Esophagus muscularis mucosa (tissue), 4 donors: ENCODE measurements at regions not wholly inside any gene's neighbourhood (a gene's known extent, or its start where the extent isn't known, plus 50 kb on each side); places are given as distances from the start of the nearest gene placed in this dataset.

Experiments used
- DNase-seq: peaks from one replicate; pipeline ENCODE4 v3.0.0-alpha.2; 2017; ENCODE audit errors: extremely low spot score
- H3K27ac ChIP-seq, 4 donors: fragments of 200-600 bp; sonication (generic); replicated peaks in 1 of 4; 1 replicate in 3 of 4; 2 replicates in 1 of 4; pipeline ENCODE4 v1.5.1; 2016 to 2019; ENCODE audit warnings: mild to moderate bottlenecking in 1 of 4
- H3K27me3 ChIP-seq, 4 donors: fragments of 200-600 bp; sonication (generic); one replicate each; pipeline versions ENCODE4 v1.5.1 to v1.6.0; 2016 to 2019
- H3K36me3 ChIP-seq, 4 donors: fragments of 200-600 bp; sonication (generic); one replicate each; pipeline ENCODE4 v1.5.1; 2016 to 2019
- H3K4me1 ChIP-seq, 4 donors: fragments of 200-600 bp; sonication (generic); one replicate each; pipeline ENCODE4 v1.5.1; 2016 to 2019
- H3K4me3 ChIP-seq, 4 donors: fragments of 200-600 bp; sonication (generic); 1 replicate in 2 of 4; 2 replicates in 2 of 4; pipeline ENCODE4 v1.5.1; 2016 to 2019; ENCODE audit warnings: mild to moderate bottlenecking in 4 of 4, moderate library complexity in 1 of 4
- H3K9me3 ChIP-seq, 4 donors: fragments of 200-600 bp; sonication (generic); 1 replicate in 3 of 4; 2 replicates in 1 of 4; pipeline ENCODE4 v1.5.1; 2016 to 2019
- CTCF ChIP-seq, 3 experiments: fragments of 200-600 bp in 2 of 3; fragments of 450-650 bp in 1 of 3; sonication (generic) in 2 of 3; IDR thresholded peaks; one replicate each; pipeline ENCODE4 v1.5.1; 2017 to 2019; ENCODE audit warnings: antibody characterized with exemption in 3 of 3, mild to moderate bottlenecking in 2 of 3, moderate library complexity in 1 of 3
- EP300 ChIP-seq: sonication (generic); formaldehyde crosslinking; IDR thresholded peaks from one replicate; pipeline ENCODE4 v1.6.1; 2017; ENCODE audit warnings: antibody characterized with exemption
- POLR2A ChIP-seq: fragments of 450-650 bp; IDR thresholded peaks from one replicate; pipeline ENCODE4 v1.6.1; 2017; ENCODE audit warnings: antibody characterized with exemption, moderate library complexity, mild to moderate bottlenecking, low read depth
- POLR2AphosphoS5 ChIP-seq, 2 donors: sonication (generic); formaldehyde crosslinking; IDR thresholded peaks; one replicate each; pipeline ENCODE4 v1.6.1; 2017; ENCODE audit warnings: antibody characterized with exemption in 2 of 2
- WGBS: methylation state at CpG from one replicate; pipeline ENCODE4 v1.1.5; 2018; 5-methylcytosine and 5-hydroxymethylcytosine counted together
- intact Hi-C: fragments of 100-400 bp; cut with DNase I; formaldehyde crosslinking; loops from one replicate; pipeline ENCODE4 v1.15.1; 2023

GRCh38 chr2:122610948-122611609 lies 855.6 kb downstream of the TSN start:
- DNase-seq = no peak
- H3K27me3 ChIP-seq = no peaks in the 10 kb centered on the region
- H3K27ac ChIP-seq = no peak overlapping the region
- TF ChIP-seq EP300 (no peak), POLR2A (no peak), POLR2AphosphoS5 (IDR thresholded peaks at IDR 0.05) (no peak), CTCF (IDR thresholded peaks at IDR 0.05) (no peak)
- intact Hi-C loops = no loop called here
- no peaks in the 10 kb centered on the region for H3K36me3 ChIP-seq
- H3K9me3 ChIP-seq = peaks cover 0 to 8% (median 2%) of the 10 kb centered on the region in 4 donors
- 94% methylated on average over 3 of the region's 3 CpGs for WGBS
- H3K4me1 ChIP-seq = no peaks in the 10 kb centered on the region
- H3K4me3 ChIP-seq = no peak overlapping the region

- H3K4me3 ChIP-seq = no peak overlapping the region
- no peak for DNase-seq
- no peaks in the 10 kb centered on the region for H3K4me1 ChIP-seq
- TF ChIP-seq POLR2AphosphoS5 (IDR thresholded peaks at IDR 0.05) (no peak), CTCF (IDR thresholded peaks at IDR 0.05) (no peak), EP300 (no peak), POLR2A (no peak)
- H3K27me3 ChIP-seq = no peaks in the 10 kb centered on the region
- H3K36me3 ChIP-seq = no peaks in the 10 kb centered on the region
- no peak overlapping the region for H3K27ac ChIP-seq
- 51% methylated on average over 3 of the region's 3 CpGs for WGBS
- intact Hi-C loops = no loop called here
- peaks cover 0 to 8% (median 0%) of the 10 kb centered on the region in 4 donors for H3K9me3 ChIP-seq
These were observed 867.5 kb downstream of the TSN start for GRCh38 chr2:122622934-122623333.

- TF ChIP-seq POLR2AphosphoS5 (IDR thresholded peaks at IDR 0.05) (no peak), CTCF (IDR thresholded peaks at IDR 0.05) (no peak), POLR2A (no peak), EP300 (no peak)
- intact Hi-C loops = no loop called here
- no peak for DNase-seq
- H3K27me3 ChIP-seq = no peaks in the 10 kb centered on the region
- H3K36me3 ChIP-seq = no peaks in the 10 kb centered on the region
- H3K4me1 ChIP-seq = no peaks in the 10 kb centered on the region
- H3K27ac ChIP-seq = no peak overlapping the region
- 58% methylated on average over 3 of the region's 3 CpGs for WGBS
- no peaks in the 10 kb centered on the region for H3K9me3 ChIP-seq
- no peak overlapping the region for H3K4me3 ChIP-seq
These were observed 871.9 kb downstream of the TSN start for GRCh38 chr2:122627388-122627787.

- H3K4me1 ChIP-seq = peaks cover 0 to 8% (median 2%) of the 10 kb centered on the region in 4 donors
- H3K27ac ChIP-seq = no peak overlapping the region
- TF ChIP-seq CTCF (IDR thresholded peaks at IDR 0.05) (no peak), POLR2A (no peak), POLR2AphosphoS5 (IDR thresholded peaks at IDR 0.05) (no peak), EP300 (no peak)
- no peaks in the 10 kb centered on the region for H3K36me3 ChIP-seq
- no peak for DNase-seq
- no peak overlapping the region for H3K4me3 ChIP-seq
- WGBS = 30% methylated on average over 1 of the region's 1 CpG
- no peaks in the 10 kb centered on the region for H3K27me3 ChIP-seq
- intact Hi-C loops = no loop called here
- H3K9me3 ChIP-seq = no peaks in the 10 kb centered on the region
These were observed 878.8 kb downstream of the TSN start for GRCh38 chr2:122634256-122634655.

- Histone ChIP-seq H3K4me3 (no peak overlapping the region), H3K9me3 (no peaks in the 10 kb centered on the region), H3K4me1 (peaks cover 0 to 8% (median 2%) of the 10 kb centered on the region in 4 donors), H3K27ac (no peak overlapping the region), H3K27me3 (no peaks in the 10 kb centered on the region), H3K36me3 (no peaks in the 10 kb centered on the region)
- WGBS = 81% methylated on average over 2 of the region's 2 CpGs
- DNase-seq = no peak
- TF ChIP-seq EP300 (no peak), POLR2A (no peak), POLR2AphosphoS5 (IDR thresholded peaks at IDR 0.05) (no peak), CTCF (IDR thresholded peaks at IDR 0.05) (no peak)
- intact Hi-C loops = no loop called here
These were observed 879.5 kb downstream of the TSN start for GRCh38 chr2:122634920-122635319.
